PC-3 (cell line): ENCODE measurements at regions not wholly inside any gene's neighbourhood (a gene's known extent, or its start where the extent isn't known, plus 50 kb on each side); places are given as distances from the start of the nearest gene placed in this dataset.

Experiments
- ATAC-seq: fragments of 200-7000 bp; cut with Tn5 transposase; 2 replicates; pipeline ENCODE4 v1.9.1; 2020; ENCODE audit warnings: mild to moderate bottlenecking, moderate library complexity
- BruUV-seq: library from RNA; stranded (reverse); fragments of 400-500 nt; replicated peaks from 2 replicates; lab custom pipeline; 2021; lab: Mats Ljungman, UMichigan
- CTCF ChIA-PET: fragments of 300-600 bp; sonication (Branson Sonifier 250); formaldehyde crosslinking; loops from one replicate; lab custom pipeline; 2022; ENCODE audit warnings: antibody characterized with exemption; lab: Charles Lee
- POLR2A ChIA-PET: fragments of 300-600 bp; sonication (Branson Sonifier 250); formaldehyde crosslinking; loops from one replicate; lab custom pipeline; 2022; ENCODE audit warnings: antibody characterized with exemption; ENCODE audit not compliant: unreplicated experiment; lab: Charles Lee
- DNase-seq: peaks from one replicate; pipeline ENCODE4 v3.0.0-alpha.2; 2015
- H2AFZ ChIP-seq: fragments of 300-600 bp; sonication (generic); 2 replicates; pipeline ENCODE4 v1.6.0; 2016; ENCODE audit warnings: antibody characterized with exemption, low read length
- H3F3A ChIP-seq: fragments of 300-600 bp; sonication (generic); one replicate; pipeline ENCODE4 v1.6.0; 2017; ENCODE audit warnings: antibody characterized with exemption, low read length, control low read depth, mild to moderate bottlenecking; ENCODE audit not compliant: unreplicated experiment
- H3K27ac ChIP-seq: fragments of 300-600 bp; sonication (generic); 2 replicates; pipeline ENCODE4 v1.5.1; 2016; ENCODE audit warnings: mild to moderate bottlenecking, low read length
- H3K27me3 ChIP-seq: fragments of 300-600 bp; sonication (generic); 2 replicates; pipeline ENCODE4 v1.6.1; 2016; ENCODE audit warnings: low read length, mixed read lengths
- H3K36me3 ChIP-seq: fragments of 300-600 bp; sonication (generic); 2 replicates; pipeline ENCODE4 v1.6.1; 2016; ENCODE audit warnings: low read depth, mixed run types, low read length, mixed read lengths
- H3K4me1 ChIP-seq: fragments of 300-600 bp; sonication (generic); 2 replicates; pipeline ENCODE4 v1.5.1; 2016; ENCODE audit warnings: low read length; ENCODE audit not compliant: insufficient read depth
- H3K4me2 ChIP-seq: fragments of 300-600 bp; sonication (generic); 2 replicates; pipeline ENCODE4 v1.6.0; 2016; ENCODE audit warnings: low read length
- H3K4me3 ChIP-seq: fragments of 300-600 bp; sonication (generic); 2 replicates; pipeline ENCODE4 v1.5.1; 2016; ENCODE audit warnings: mild to moderate bottlenecking, low read length, mixed read lengths
- H3K79me2 ChIP-seq: fragments of 300-600 bp; sonication (generic); 2 replicates; pipeline ENCODE4 v1.6.1; 2017; ENCODE audit warnings: low read length, mixed read lengths
- H3K9ac ChIP-seq: fragments of 300-600 bp; sonication (generic); 2 replicates; pipeline ENCODE4 v1.6.0; 2016; ENCODE audit warnings: mild to moderate bottlenecking, low read length
- H3K9me2 ChIP-seq: fragments of 300-600 bp; sonication (generic); replicated peaks from 2 replicates; pipeline ENCODE4 v1.6.1; 2016; ENCODE audit warnings: mixed run types, low read length, mixed read lengths
- H3K9me3 ChIP-seq: fragments of 300-600 bp; sonication (generic); 2 replicates; pipeline ENCODE4 v1.6.1; 2016; ENCODE audit warnings: low read length, mixed read lengths
- H4K20me1 ChIP-seq: fragments of 300-600 bp; sonication (generic); 2 replicates; pipeline ENCODE4 v1.6.1; 2016; ENCODE audit warnings: low read length, mixed read lengths
- EZH2 ChIP-seq: fragments of 300-600 bp; sonication (generic); IDR thresholded peaks from one replicate; pipeline ENCODE4 v1.6.1; 2017; ENCODE audit warnings: antibody characterized with exemption, mild to moderate bottlenecking, low read length; ENCODE audit not compliant: unreplicated experiment
- EZH2phosphoT487 ChIP-seq: fragments of 300-600 bp; sonication (generic); IDR thresholded peaks from 2 replicates; pipeline ENCODE4 v1.6.1; 2018; ENCODE audit warnings: mild to moderate bottlenecking, antibody characterized with exemption, low read length, borderline replicate concordance
- intact Hi-C: fragments of 100-400 bp; cut with micrococcal nuclease; formaldehyde crosslinking; loops from 2 replicates; pipeline ENCODE4 v1.9.0; 2023
- TF ChIP-seq, protein P1 (sequence below): fragments of 300-600 bp; sonication (generic); conservative IDR thresholded peaks from 2 replicates; pipeline ENCODE4 v1.5.1; 2017; ENCODE audit warnings: antibody characterized with exemption, low read depth, mild to moderate bottlenecking, low read length

DNA sequence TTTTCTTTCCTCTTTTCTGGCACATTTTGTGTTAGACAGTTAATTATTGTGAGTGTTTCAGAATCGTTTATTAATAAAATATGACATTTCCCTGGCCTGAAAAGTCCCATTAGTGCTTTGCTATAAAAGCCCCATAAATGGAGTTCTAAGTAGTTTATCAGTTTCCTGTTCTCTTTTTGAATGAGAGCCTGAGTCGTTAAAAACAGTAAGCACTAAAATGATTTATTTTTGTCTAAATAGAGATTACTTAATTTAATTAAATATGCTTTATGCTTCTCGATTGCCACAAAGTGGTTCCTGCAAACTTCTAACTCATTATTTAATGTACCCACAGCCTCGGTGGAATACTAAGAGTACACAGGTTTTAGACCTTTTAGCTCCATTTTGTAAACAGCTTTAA, 577.9 kb downstream of the C6orf118 start:
- Histone ChIP-seq H3K9ac (no peak overlapping the region), H3K9me2 (no peaks in the 10 kb centered on the region), H3K79me2 (no peaks in the 10 kb centered on the region), H3K4me1 (no peaks in the 10 kb centered on the region), H3F3A (no peaks in the 10 kb centered on the region), H3K4me3 (no peak overlapping the region), H3K9me3 (no peaks in the 10 kb centered on the region), H3K27me3 (no peaks in the 10 kb centered on the region), H3K4me2 (no peak overlapping the region), H3K27ac (no peak overlapping the region), H3K36me3 (no peaks in the 10 kb centered on the region), H4K20me1 (no peaks in the 10 kb centered on the region), H2AFZ (no peak overlapping the region)
- CTCF ChIA-PET = no interaction called here
- no peak for ATAC-seq
- DNase-seq = no peak
- intact Hi-C loops = no loop called here
- BruUV-seq = no TSS peak
- POLR2A ChIA-PET = no interaction called here
- TF ChIP-seq EZH2 = no peak
- TF ChIP-seq, protein P1, sequence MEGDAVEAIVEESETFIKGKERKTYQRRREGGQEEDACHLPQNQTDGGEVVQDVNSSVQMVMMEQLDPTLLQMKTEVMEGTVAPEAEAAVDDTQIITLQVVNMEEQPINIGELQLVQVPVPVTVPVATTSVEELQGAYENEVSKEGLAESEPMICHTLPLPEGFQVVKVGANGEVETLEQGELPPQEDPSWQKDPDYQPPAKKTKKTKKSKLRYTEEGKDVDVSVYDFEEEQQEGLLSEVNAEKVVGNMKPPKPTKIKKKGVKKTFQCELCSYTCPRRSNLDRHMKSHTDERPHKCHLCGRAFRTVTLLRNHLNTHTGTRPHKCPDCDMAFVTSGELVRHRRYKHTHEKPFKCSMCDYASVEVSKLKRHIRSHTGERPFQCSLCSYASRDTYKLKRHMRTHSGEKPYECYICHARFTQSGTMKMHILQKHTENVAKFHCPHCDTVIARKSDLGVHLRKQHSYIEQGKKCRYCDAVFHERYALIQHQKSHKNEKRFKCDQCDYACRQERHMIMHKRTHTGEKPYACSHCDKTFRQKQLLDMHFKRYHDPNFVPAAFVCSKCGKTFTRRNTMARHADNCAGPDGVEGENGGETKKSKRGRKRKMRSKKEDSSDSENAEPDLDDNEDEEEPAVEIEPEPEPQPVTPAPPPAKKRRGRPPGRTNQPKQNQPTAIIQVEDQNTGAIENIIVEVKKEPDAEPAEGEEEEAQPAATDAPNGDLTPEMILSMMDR = no peak
- no peak for TF ChIP-seq EZH2phosphoT487

- POLR2A ChIA-PET = no interaction called here
Measured at GRCh38 chr6:164721460-164721859, 587.9 kb downstream of the C6orf118 start.

GRCh38 chr6:164700497-164700896, 608.9 kb downstream of the C6orf118 start:
- Histone ChIP-seq H3K9ac (no peak overlapping the region), H3K36me3 (no peaks in the 10 kb centered on the region), H3K27me3 (no peaks in the 10 kb centered on the region), H3K4me3 (no peak overlapping the region), H3K4me2 (no peak overlapping the region), H4K20me1 (no peaks in the 10 kb centered on the region), H3K9me2 (no peaks in the 10 kb centered on the region), H3K27ac (no peak overlapping the region), H2AFZ (no peak overlapping the region), H3K79me2 (no peaks in the 10 kb centered on the region), H3K9me3 (no peaks in the 10 kb centered on the region), H3F3A (no peaks in the 10 kb centered on the region), H3K4me1 (no peaks in the 10 kb centered on the region)
- no TSS peak for BruUV-seq
- ATAC-seq (no peak), DNase-seq (no peak)
- POLR2A ChIA-PET = no interaction called here
- intact Hi-C loops = no loop called here
- TF ChIP-seq, protein P1 = no peak
- no peak for TF ChIP-seq EZH2
- TF ChIP-seq EZH2phosphoT487 = no peak
- CTCF ChIA-PET = no interaction called here

More at GRCh38 chr6:164721460-164721859, 587.9 kb downstream of the C6orf118 start:
- no peaks in the 10 kb centered on the region for H4K20me1 ChIP-seq
- no peaks in the 10 kb centered on the region for H3K79me2 ChIP-seq
- no TSS peak for BruUV-seq
- no peak overlapping the region for H3K9ac ChIP-seq
- H3K4me3 ChIP-seq = no peak overlapping the region
- no peaks in the 10 kb centered on the region for H3F3A ChIP-seq
- no peak for DNase-seq
- no peak for ATAC-seq
- H2AFZ ChIP-seq = no peak overlapping the region
- H3K27me3 ChIP-seq = no peaks in the 10 kb centered on the region
- CTCF ChIA-PET = no interaction called here
- intact Hi-C loops = no loop called here
- no peaks in the 10 kb centered on the region for H3K36me3 ChIP-seq
- H3K4me1 ChIP-seq = no peaks in the 10 kb centered on the region
- H3K27ac ChIP-seq = no peak overlapping the region
- H3K9me3 ChIP-seq = no peaks in the 10 kb centered on the region
- no peak overlapping the region for H3K4me2 ChIP-seq
- TF ChIP-seq EZH2 (no peak), EZH2phosphoT487 (no peak)
- TF ChIP-seq, protein P1 = no peak
- H3K9me2 ChIP-seq = no peaks in the 10 kb centered on the region
